Retinal pigment epithelial cell (primary cell): ENCODE measurements at regions not wholly inside any gene's neighbourhood (a gene's known extent, or its start where the extent isn't known, plus 50 kb on each side); places are given as distances from the start of the nearest gene placed in this dataset.
A peak's percentile ranks its signal among the peaks of the same experiment; 100 is the strongest.

ENCODE experiments used
- DNase-seq: peaks from one replicate; pipeline ENCODE4 v3.0.0-alpha.2; 2010; ENCODE audit warnings: low read depth
- H3K4me3 ChIP-seq: 2 replicates; pipeline ENCODE4 v1.5.1; 2011; ENCODE audit warnings: mild to moderate bottlenecking, low read length, control low read depth, moderate library complexity
- CTCF ChIP-seq: conservative IDR thresholded peaks from 2 replicates; pipeline ENCODE4 v1.5.1; 2011; ENCODE audit warnings: low read depth, low read length, control low read depth, inconsistent platforms

- DNase-seq = peak; percentile 90
- no peak for TF ChIP-seq CTCF
- H3K4me3 ChIP-seq = no peak overlapping the region
These were observed 591.2 kb downstream of the NSUN3 start for GRCh38 chr3:94654096-94654495.

- H3K4me3 ChIP-seq = no peak overlapping the region
- no peak for DNase-seq
- no peak for TF ChIP-seq CTCF
These were observed 603.1 kb downstream of the NSUN3 start for GRCh38 chr3:94665922-94666321.

- TF ChIP-seq CTCF = no peak
- DNase-seq = no peak
- no peak overlapping the region for H3K4me3 ChIP-seq
These were observed 608.2 kb downstream of the NSUN3 start for GRCh38 chr3:94671078-94671477.

GRCh38 chr3:94673876-94674275 is 611.0 kb downstream of the NSUN3 start:
- TF ChIP-seq CTCF = no peak
- no peak overlapping the region for H3K4me3 ChIP-seq
- no peak for DNase-seq

- no peak for TF ChIP-seq CTCF
- no peak overlapping the region for H3K4me3 ChIP-seq
- no peak for DNase-seq
These were observed 623.3 kb downstream of the NSUN3 start for GRCh38 chr3:94686208-94686607.

GRCh38 chr3:94693997-94694640 is 631.3 kb downstream of the NSUN3 start:
- H3K4me3 ChIP-seq = no peak overlapping the region
- no peak for DNase-seq
- TF ChIP-seq CTCF = no peak

- no peak overlapping the region for H3K4me3 ChIP-seq
- no peak for TF ChIP-seq CTCF
- peak; percentile 51 for DNase-seq
These were observed 632.0 kb downstream of the NSUN3 start for GRCh38 chr3:94694894-94695293.
